ENCODE measurements at regions not wholly inside any gene's neighbourhood (a gene's known extent, or its start where the extent isn't known, plus 50 kb on each side); places are given as distances from the start of the nearest gene placed in this dataset.
"Not testable (repeated sequence)": the region's sequence is repeated elsewhere in the genome, so short reads cannot be mapped to it uniquely, and the experiment has no call there.

DNA sequence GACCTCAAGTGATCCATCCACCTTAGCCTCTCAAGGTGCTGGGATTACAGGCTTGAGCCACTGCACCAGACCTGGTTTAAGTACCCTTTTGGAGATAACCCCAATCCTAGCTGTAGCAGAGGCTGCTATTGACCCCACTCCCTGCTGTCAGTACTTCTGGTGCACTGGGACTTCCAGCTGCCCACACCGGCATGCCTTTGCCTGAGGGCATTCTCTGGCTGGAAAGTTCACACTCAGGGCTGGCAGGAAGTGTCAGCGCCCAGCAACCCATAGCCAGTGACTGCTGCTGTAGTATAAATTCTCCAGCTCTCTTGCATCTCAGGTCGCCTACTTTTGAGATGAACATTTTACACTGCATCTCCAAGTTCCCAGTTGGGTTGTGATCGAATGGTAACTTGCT lies 75.3 kb downstream of the UTRN start:
- no peak for DNase-seq

DNA sequence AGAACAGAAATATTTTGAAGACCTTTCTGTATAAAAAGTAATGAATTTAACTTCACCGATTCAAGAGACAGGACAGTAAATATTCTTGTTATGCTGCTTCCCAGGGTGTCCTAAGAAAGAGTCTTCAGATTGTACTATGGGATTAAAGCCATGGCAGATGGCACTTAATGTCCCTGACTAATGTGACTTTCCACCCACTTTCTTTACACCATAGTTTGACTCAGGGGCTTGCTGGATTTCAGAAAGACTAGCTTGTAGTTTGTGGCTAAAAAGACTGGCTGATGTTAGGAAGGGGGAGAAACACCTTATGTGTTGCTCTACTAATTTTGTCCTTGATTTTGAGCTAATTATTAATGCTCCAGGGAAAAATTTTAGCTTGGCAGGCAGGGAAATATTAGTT lies 75.9 kb downstream of the UTRN start:
- no peak for DNase-seq

DNA sequence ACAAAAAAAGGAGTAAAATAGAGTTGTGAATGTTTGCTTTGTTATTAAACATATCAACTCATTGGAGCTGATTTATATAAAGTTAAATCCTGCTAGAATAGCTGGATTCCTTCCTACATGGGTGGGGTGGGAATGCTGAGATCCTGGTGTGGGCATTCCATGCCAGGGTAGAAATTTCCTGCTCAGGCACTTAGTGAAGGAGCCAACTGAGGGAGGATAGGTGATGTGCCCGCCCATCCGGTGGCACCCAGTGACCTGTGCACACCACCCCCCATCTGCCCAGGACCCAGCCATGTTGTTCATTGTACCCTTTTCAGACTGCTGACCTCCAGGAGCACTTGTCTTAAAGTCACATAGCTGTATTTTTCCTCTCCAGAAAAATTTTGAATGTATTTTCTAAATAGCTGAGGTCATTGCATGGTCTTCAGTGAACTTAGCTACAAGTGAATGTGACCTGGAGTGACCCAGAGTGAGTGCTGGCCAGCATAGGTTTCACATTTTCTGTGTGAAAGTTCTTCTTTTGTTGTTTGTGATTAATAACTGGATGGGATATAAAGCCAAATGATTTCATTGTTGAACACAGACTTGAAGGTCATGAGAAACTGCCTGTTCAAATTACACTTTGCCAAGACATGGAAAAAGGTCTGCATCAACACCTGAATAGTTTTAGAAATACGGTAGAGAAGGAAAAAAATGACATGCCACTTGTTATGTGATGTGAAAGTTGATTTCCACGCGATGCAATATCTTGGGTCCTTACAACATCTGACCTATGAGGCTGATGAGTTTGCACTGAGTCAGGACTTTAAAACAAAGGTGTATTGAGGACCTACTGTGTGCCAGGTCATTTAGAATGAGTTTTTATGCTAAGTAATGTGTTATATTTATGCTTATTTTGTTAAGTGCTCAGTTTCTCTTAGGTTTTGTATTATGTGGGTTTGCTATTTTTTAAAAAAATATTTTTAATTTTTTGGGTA lies 77.2 kb downstream of the UTRN start:
- no peak for DNase-seq

DNA sequence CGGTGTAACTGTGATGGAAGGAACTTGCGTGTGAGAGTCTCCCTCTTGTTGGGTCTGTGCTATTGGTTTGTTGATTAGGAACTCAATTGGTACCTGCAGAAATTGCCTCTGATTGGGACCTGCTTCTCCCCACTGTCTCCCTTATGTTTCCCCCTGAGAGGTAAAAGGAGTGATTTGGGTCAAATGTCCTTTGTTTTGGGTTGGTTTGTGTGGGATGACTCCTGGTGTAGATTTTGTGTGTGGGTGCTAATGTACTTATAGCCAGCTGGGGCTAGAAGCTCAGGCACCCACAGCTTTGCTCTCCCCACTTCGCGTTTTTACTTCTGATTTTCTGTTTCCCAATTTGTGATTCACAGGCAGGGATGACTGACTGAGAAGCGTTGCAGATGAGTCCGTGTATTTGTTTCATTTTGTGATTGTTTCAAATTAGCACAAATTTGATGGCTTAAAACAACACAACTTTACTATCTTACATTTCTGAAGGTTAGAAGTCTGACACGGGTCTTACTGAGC lies 79.1 kb downstream of the UTRN start:
- DNase-seq: no peak

DNA sequence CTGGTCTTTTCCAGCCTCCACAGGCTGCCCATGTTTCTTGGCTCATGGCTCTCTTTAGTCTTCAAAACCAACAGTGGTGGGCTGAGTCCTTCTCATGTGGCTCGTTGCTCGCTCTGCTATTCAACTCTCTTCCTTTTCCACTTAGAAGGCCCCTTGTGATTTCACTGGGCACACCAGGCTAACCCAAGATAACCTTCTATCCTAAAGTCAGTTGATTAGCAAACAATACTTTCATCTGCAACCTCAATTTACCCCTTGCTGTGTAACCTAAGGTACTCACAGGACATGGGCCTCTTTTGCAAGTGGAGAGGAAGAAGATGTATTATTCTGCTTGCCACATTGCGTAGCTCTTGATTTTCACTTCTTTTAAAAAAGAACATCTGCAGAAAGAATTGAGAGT lies 79.6 kb downstream of the UTRN start:
- no peak for DNase-seq

DNA sequence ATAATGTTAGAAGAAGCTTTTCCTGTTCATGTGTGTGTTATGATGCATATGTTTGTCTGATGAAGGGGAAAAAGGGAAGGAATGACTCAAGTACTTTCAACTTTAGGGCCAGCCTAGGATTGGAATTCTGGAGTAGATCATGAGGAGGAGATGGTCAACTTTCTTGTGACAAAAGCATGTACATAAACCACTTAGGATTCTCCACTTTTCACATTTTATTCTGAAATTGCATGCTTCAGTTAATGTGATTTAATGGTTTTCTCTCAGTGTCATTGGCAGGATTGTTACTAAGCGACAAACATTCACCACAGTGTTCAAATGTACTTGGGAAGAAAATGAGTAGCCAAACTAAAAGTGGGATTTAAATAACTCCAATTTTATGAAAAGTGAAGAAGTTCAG lies 80.1 kb downstream of the UTRN start:
- DNase-seq: no peak

DNA sequence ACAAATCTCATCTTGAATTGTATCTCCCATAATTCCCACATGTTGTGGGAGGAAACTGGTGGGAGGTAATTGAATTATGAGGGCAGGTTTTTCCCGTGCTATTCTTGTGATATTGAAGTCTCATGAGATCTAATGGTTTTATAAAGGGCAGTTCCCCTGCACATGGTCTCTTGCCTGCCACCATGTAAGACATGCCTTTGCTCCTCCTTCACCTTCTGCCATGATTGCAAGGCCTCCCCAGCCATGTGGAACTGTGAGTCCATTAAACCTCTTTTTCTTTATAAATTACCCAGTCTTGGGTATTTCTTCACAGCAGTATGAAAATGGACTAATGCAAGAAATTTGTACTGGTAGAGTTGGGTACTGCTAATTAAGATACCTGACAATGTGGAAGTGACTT lies 84.6 kb downstream of the UTRN start:
- DNase-seq: not testable (repeated sequence)

DNA sequence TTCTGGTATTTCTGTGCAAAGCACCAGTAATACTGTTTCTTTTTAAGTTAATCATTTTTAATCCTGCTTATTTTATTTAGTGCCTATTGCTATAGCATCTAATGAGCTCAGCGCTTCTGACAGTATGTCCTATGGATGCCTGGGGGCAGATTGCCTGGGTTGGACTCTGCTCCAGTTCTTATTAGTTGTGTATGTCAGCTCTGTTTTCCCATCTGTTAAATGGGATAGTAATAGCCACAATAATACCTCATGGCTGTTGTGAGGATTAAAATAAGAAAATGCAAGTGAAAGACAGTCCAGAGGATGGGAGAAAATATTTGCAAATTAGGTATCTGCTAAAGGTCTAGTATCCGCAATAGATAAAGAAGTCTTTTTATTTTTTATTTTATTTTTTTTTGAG lies 87.0 kb downstream of the UTRN start:
- no peak for DNase-seq

DNA sequence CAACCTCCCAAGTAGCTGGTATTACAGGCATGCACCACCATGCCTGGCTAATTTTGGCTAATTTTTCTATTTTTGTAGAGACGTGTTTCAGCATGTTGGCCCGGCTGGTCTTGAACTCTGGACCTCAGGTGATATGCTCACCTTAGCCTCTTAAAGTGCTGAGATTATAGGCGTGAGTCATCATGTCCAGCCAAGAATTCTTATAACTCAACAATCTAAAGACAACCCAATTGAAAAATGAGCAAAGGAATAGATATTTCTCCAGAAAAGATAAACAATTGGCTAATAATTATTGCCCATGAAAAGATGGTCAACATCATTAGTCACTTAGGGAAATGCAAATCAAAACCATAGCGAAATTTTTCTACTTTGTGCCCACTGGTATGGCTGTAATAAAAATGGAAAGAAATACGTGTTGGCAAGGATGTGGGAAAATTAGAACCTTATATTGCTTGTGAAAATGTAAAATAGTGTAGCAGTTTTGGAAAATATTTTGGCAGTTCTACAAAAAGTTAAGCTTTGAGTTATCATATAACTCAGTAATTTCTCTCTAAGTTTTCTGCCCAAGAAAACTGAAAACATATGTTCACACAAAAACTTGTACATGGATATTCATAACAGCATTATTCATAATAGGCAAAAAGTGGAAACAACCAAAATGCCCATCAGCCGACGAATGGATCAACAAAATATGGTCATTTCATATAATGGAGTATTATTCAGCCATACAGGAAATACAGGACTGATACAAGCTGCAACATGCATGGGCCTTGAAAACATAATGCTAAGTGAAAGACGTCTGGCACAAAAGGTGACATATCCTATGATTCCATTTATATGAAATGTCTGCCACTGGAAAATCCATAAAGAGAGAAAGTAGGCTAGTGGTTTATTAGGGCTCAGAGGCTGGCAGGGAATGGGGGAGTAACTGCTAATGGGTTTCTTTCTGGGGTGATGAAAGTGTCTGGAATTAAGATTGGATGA lies 87.8 kb downstream of the UTRN start:
- DNase-seq: no peak

DNA sequence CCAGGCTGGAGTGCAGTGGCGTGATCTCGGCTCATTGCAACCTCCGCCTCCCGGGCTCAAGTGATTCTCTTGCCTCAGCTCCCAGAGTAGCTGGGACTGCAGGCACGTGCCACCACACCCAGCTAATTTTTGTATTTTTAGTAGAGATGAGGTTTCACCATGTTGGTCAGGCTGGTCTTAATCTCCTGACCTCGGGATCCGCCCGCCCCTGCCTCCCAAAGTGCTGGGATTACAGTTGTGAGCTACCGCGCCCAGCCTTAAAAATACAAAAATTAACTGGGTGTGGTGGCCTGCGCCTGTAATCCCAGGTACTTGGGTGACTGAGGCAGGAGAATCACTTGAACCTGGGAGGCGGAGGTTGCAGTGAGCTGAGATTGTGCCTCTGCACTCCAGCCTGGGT lies 89.4 kb downstream of the UTRN start:
- not testable (repeated sequence) for DNase-seq

DNA sequence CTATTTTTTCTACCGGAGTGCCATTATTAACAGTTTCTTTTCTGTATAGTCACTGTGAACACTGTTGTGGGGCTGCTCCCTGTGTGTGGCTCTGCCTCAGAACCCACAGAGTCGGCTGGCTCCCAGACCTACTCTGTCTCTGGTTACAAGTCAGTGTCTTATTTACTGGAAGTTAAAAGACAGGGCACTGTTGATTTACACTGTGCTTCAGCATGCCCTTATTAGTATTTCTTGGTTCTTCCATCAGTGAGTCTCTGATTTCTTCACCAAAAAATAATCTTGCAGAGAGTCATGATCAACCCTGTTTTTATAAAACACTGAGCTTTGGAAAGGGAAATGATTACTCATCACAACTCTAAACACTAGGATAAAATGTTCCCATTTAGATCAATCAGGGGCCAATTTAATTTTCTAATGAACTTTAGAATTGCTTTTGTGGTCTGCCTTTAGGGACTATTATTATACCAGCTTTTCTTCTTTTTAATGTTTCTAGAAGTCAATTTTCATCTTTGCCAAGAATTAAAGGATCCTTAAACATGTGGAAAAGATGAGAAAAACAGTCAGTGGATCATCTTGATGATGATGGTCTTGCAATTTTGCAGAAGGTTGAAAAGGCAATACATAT lies 92.6 kb downstream of the UTRN start:
- no peak for DNase-seq

DNA sequence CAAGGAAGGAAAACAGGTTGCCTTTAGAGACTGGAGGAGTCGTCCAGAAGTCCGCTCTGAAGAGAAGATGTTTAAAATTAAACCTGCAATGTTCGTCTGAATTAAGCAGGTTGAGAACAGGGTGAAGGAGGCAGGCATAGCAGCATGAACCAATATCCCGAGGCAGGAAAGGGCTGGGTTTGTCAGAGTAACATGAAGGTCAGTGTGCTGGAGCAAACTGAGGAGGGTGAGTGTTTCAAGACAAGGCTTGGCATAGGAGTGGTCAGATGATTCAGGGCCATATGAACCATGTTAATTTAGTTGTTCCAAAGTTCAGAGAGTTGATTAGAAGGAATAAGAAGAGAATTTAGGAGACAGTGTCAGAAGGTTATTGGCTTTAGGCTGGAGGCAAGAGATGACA lies 93.3 kb downstream of the UTRN start:
- no peak for DNase-seq

DNA sequence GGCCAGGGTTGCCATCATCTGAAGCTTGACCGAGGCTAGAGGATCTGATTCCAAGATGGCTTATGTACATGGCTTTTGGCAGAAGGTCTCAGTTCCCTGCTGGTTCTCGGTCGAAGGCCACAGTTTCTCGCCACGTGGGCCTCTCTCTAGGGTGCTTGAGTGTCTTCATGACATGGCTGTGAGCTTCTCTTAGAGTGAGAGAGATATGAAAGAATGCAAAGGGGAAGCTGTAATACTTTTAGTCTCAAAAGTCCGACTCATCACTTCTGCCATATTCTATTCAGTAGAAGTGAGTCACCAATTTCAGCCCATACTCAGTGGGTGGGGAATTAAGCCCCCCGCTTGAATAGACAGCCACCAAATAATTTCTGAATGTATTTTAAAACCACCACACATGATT lies 94.2 kb downstream of the UTRN start:
- DNase-seq: no peak

DNA sequence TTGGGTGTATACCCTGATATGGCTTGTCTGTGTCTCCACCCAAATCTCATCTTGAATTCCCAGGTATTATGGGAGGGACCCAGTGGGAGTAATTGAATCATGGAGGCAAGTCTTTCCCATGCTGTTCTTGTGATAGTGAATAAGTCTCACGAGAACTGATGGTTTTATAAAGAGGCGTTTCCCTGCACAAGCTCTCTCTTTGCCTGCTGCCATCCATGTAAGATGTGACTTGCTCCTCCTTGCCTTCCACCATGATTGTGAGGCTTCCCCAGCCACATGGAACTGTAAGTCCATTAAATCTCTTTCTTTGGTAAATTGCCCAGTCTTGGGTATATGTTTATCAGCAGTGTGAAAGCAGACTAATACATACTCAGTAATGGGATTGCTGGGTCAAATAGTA lies 96.4 kb downstream of the UTRN start:
- not testable (repeated sequence) for DNase-seq

DNA sequence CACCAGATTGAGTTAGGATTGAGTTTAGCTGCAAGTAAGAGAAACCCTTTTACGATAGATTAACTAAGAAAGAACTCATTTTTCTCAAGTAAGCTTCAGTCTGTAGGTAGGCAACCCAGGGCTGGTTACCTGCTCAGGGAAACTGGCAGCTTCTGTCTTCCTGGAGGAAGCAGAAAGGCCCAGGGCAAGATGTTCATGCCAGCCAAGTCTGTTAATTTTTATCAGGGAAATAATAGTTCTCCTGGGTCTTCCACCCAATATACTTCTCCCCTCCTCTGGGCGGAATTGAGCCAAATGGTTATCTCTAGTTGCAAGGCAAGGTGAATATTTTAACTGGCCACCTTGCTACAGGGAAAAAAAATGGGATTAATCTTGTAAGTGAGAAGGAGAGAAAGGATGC lies 98.2 kb downstream of the UTRN start:
- no peak for DNase-seq

DNA sequence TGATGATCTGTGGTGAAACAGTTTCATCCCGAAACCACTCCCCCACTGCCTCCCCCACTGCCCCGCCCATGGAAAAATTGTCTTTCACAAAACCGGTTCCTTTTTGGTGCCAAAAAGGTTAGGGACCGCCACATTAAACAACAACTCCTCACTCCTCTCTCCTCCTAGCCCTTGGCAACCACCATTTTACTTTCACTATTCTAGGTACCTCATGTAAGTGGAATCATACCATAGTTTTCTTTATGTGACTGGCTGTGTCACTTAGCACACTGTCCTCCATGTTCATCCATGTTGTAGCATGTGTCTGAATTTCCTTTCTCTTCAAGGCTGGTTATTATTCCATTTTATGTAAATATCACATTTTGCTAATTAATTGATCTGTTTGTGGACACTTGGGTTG lies 99.3 kb downstream of the UTRN start:
- no peak for DNase-seq

DNA sequence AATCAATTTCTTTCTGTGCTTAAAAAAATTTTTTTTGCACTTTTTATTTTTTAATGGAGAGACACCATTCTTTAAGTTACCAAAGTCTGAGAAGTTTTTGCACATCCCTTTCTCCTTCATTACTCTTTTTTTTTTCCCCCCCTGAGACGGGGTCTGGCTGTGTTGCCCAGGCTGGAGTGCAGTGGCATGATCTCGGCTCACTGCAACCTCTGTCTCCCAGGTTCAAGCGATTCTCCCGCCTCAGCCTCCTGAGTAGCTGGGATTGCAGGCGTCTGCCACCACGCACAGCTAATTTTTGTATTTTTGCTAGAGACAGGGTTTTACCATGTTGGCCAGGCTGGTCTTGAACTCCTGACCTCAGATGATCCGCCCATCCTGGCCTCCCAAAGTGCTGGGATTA lies 104.3 kb downstream of the UTRN start:
- not testable (repeated sequence) for DNase-seq

DNA sequence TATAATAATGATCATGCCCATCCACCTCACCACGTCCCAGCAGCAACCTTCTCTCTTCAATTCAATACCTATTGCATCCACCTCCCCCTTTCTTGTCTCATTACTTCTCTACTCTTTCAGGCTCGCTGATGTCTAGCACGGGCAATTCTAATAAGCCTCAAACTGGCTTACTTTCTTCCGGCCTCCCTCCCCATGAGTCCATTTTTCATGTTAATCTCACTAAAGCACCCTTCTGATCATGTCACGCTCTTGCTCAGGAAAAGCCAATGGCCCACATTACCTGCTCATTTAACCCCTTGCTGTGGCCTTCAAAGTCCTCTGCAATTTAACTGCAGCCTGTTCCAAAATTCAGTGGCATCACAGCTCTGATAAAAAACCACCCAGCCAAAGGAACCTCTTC lies 105.1 kb downstream of the UTRN start:
- DNase-seq: no peak

DNA sequence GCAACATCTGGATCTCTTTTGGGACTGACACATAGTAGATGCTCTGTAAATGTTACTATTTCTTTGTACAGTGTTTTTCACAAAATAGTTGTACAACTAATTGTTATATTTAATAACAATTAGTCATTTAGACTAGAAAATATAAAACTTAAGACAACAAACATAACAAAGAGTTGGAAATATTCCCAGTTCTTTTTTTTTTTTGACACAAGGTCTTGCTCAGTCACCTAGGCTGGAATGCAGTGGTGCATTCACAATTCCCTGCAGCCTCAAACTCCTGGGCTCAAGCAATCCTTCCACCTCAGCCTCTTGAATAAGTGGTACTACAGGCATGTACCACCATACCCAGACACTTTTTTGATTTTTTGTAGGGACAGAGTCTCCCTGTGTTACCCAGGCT lies 105.8 kb downstream of the UTRN start:
- no peak for DNase-seq

DNA sequence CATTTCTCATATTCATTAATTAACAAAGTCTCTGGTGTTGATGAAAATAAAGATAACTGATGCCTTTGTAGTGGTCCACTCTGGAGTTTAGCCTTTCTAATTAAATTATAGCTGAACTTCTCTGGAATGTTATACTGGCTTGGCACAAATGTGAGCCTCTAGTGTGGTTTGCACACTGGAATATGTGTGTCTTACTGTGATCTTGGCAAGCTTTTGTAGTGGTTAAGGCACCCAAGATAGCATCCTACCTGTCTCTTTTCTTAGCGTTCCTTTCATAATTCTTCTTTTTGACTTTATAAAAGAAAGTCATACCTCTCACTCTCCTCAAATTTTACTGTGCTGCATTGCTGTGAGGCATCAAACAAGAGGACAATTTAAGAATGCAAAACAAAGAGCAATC lies 107.4 kb downstream of the UTRN start:
- DNase-seq: no peak

DNA sequence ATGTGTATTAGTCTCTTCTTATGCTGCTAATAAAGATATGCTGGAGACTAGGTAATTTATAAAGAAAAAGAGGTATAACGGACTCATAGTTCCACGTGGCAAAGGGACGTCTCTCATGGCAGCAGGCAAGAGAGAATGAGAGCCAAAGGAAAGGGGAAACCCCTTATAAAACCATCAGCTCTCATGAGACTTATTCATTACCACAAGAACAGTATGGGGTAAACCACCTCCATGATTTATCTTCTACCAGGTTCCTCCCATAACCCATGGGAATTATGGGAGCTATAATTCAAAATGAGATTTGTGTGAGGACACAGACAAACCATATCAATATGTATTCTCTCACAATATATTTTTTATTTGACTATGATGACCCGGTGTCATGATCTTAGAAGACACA lies 109.1 kb downstream of the UTRN start:
- DNase-seq: no peak

DNA sequence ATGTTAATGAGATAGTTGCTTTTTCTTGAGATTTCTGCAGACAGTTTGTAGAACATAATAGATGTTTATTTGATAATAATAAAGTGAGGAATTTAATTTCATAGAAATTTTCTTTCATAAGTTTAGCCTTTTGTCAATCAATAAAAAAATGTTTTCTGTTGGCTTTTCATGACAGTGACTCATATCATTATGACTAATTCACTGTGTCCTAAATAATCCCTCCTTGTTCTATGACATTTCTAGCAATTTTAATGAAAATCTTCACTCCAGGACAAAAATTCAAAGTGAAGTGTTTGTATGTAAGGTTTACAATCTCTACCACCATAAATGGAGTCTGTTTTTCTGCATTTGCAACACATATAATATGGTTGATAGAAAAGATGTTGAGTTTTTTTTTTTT lies 109.9 kb downstream of the UTRN start:
- DNase-seq: no peak

DNA sequence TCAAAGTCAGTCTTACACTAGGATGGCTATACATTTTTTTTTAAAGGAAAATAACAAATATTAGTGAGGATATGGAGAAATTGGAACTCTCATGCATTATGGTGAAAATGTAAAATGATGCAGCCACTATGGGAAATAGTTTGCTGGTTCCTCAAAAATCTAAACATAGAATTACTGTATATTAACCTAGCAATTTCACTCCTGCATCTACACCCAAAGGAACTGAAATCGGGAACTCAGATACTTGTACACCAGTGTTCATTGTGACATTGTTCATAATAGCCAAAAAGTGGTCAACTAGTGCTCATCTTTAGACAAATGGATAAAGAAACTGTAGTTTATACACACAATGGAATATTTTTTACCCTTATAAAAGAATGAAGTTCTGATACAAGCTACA lies 110.7 kb downstream of the UTRN start:
- no peak for DNase-seq
